Adipocyte (in vitro differentiated cells): ENCODE measurements at regions not wholly inside any gene's neighbourhood (a gene's known extent, or its start where the extent isn't known, plus 50 kb on each side); places are given as distances from the start of the nearest gene placed in this dataset.

Experiments
- DNase-seq: peaks from one replicate; pipeline ENCODE4 v3.0.0-alpha.2; 2015; ENCODE audit warnings: low read depth
- H3K27me3 ChIP-seq: replicated peaks from 2 replicates; pipeline ENCODE4 v1.7.0; 2013; ENCODE audit warnings: mild to moderate bottlenecking, low read length, moderate library complexity; ENCODE audit not compliant: control insufficient read depth, insufficient read depth
- H3K36me3 ChIP-seq: 2 replicates; pipeline ENCODE4 v1.7.0; 2013; ENCODE audit warnings: low read length, mild to moderate bottlenecking, moderate library complexity; ENCODE audit not compliant: control insufficient read depth, insufficient read depth, severe bottlenecking
- H3K4me1 ChIP-seq: 2 replicates; pipeline ENCODE4 v1.7.0; 2013; ENCODE audit warnings: mild to moderate bottlenecking, low read length, moderate library complexity; ENCODE audit not compliant: control insufficient read depth, insufficient read depth
- H3K4me3 ChIP-seq: 2 replicates; pipeline ENCODE4 v1.7.0; 2013; ENCODE audit warnings: mild to moderate bottlenecking, low read length, moderate library complexity
- H3K9ac ChIP-seq: 2 replicates; pipeline ENCODE4 v1.7.0; 2013; ENCODE audit warnings: mild to moderate bottlenecking, low read length, moderate library complexity
- H3K9me3 ChIP-seq: 2 replicates; pipeline ENCODE4 v1.7.0; 2013; ENCODE audit warnings: mild to moderate bottlenecking, low read length, moderate library complexity; ENCODE audit not compliant: control insufficient read depth

DNA sequence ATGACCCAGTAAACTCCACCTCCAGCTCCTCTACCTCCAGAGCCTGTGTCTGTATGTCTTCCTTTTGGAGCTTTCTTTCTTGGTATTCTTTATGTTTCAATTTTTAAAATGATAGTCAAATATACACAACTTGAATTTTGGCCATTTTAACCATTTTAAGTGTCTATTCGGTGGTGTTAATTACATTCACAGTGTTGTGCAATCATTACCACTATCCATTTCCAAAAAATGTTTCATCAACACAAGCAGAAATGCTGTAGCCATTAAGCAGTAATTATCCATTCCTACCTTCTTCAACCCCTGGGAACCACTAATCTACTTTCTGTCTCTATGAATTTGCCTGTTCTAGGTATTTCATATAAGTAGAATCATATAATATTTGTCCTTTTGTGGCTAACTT is 194.5 kb upstream of the TSC22D2 start:
- Histone ChIP-seq H3K9me3 (peaks cover 10% of the 10 kb centered on the region), H3K36me3 (no peaks in the 10 kb centered on the region), H3K9ac (no peak overlapping the region), H3K4me1 (peaks cover 4% of the 10 kb centered on the region), H3K27me3 (no peaks in the 10 kb centered on the region), H3K4me3 (no peak overlapping the region)
- no peak for DNase-seq

DNA sequence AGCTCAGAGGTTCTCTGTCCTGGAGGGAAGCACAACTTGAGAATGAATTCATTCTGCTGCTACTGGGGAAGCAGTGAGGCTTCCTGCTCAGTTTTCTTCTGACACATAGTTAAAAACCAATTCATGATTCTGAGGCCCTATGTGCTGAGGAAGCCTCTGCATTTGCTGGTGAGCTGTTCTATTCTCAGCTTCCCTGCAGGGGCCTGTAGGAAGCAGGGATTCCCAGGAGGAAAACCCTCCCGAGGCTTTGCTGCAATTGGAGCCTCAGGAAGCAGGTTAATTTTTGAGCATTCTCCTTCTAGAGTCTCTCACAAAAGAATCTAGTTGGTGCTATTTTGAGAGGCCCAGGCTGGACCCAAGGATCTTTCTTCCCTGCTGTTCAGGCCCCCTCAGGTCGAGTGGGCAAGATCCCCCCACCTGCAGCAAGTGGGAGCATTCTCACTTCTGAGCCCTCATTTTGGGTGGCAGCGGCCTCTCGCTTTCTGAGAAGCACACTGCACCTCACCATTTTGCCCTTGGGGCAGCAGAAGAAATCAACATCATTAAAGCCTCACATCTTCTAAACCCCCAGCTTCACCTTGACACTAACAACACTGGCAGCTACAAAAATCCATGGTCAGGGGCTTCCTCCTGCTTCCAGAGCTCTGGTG is 197.5 kb upstream of the TSC22D2 start:
- H3K4me1 ChIP-seq = no peaks in the 10 kb centered on the region
- H3K36me3 ChIP-seq = no peaks in the 10 kb centered on the region
- H3K9me3 ChIP-seq = no peaks in the 10 kb centered on the region
- no peak overlapping the region for H3K9ac ChIP-seq
- no peaks in the 10 kb centered on the region for H3K27me3 ChIP-seq
- no peak for DNase-seq
- H3K4me3 ChIP-seq = no peak overlapping the region

DNA sequence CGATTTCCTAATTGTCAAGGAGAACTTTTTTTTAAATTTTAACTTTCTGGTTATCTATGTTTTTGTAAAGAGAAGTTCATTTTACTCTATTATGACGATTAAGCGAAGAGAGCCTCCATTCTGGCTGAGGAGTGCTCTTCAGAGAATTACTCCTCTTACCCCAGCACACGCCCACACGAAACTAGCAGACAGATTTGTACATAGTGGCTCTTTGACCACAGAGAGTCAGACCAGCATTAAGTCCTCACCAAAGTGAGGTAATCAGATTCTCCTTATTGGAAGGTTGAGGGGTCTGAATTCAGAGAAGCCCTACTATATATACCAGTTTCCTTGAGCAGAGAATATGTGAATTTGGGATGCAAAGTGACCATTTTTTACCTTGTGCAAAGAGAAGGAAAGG is 204.8 kb upstream of the TSC22D2 start:
- H3K4me3 ChIP-seq = peak overlapping the region; percentile 18
- H3K4me1 ChIP-seq = peaks cover 16% of the 10 kb centered on the region
- no peaks in the 10 kb centered on the region for H3K36me3 ChIP-seq
- no peak overlapping the region for H3K9ac ChIP-seq
- DNase-seq = no peak
- no peaks in the 10 kb centered on the region for H3K9me3 ChIP-seq
- H3K27me3 ChIP-seq = no peaks in the 10 kb centered on the region

DNA sequence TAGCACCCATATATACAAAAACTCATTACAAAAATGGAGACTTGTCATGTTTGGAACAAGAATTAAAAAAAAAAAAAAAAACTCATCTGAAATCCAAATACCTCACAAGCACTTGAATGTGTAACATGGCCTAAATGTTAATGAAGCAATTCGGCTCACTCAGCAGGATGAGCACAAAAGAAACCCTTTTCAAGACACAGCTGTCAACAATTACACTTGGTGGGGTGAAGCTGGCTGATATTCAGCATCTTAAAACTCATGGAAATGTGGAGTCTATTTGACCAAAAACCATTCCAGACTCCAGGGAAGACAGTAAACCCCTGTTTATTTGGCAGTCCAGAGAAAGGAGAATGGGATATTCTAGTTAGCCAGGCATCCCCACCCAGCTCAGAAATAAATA is 205.4 kb upstream of the TSC22D2 start:
- H3K4me1 ChIP-seq = peaks cover 16% of the 10 kb centered on the region
- H3K9ac ChIP-seq = no peak overlapping the region
- no peak for DNase-seq
- H3K27me3 ChIP-seq = no peaks in the 10 kb centered on the region
- H3K36me3 ChIP-seq = no peaks in the 10 kb centered on the region
- H3K9me3 ChIP-seq = no peaks in the 10 kb centered on the region
- peak overlapping the region; percentile 18 for H3K4me3 ChIP-seq

DNA sequence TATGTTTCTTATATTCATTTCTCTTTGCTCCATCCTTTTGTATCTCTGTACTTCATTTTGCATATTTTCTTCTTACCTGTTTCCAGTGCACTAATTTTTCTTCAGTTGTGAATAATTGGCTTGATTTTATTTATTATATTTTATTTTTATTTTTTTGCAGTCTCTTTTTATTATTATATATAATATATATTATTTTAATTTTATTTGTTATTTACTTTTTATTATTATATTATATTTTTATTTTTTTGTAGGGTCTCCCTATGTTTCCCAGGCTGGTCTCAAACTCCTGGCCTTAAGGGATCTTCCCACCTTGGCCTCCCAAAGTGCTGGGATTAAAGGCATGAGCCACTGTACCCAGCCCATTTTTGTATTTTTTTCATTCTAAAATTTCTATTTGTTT is 213.1 kb upstream of the TSC22D2 start:
- no peak for DNase-seq
- H3K27me3 ChIP-seq = no peaks in the 10 kb centered on the region

GRCh38 chr3:150194513-150194912 is 213.6 kb upstream of the TSC22D2 start:
- Histone ChIP-seq H3K9me3 (peaks cover 4% of the 10 kb centered on the region), H3K36me3 (no peaks in the 10 kb centered on the region), H3K4me1 (no peaks in the 10 kb centered on the region), H3K9ac (no peak overlapping the region), H3K27me3 (no peaks in the 10 kb centered on the region), H3K4me3 (no peak overlapping the region)
- DNase-seq = no peak

More for the DNA sequence above, 213.1 kb upstream of the TSC22D2 start:
- H3K4me1 ChIP-seq = no peaks in the 10 kb centered on the region
- H3K4me3 ChIP-seq = no peak overlapping the region
- H3K9ac ChIP-seq = no peak overlapping the region
- H3K9me3 ChIP-seq = no peaks in the 10 kb centered on the region
- no peaks in the 10 kb centered on the region for H3K36me3 ChIP-seq

DNA sequence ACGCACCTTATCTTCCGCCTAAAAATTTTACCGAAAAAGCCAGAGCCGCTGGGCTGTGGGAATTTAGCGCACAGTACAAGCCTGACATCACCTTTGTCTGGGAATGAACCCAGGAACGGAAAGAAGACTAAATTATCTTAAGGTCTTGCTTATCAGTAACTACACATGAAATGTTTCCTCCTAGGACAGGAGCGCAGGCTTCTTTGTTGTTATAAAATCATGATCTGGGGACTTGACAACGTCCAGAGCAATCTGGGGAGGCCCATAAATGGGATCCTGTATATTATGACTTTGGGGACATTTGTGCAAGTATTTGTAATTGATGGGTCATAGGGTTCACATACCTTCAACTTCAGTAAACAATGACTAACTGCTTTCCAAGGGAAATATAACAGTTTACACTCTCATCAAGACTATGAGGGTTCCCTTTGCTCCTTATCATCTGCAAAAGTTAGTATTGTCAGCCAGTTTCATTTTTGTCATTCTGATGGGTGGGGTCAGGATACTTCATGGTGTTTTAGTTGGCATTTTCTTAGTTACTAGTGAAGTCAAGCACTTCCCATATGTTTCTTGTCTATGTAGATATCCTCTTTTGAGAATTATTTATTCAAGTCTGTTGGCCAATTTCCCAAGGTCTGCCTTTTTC is 213.9 kb upstream of the PFN2 start:
- H3K9ac ChIP-seq = no peak overlapping the region
- DNase-seq = peak; percentile 50
- no peaks in the 10 kb centered on the region for H3K27me3 ChIP-seq
- H3K4me1 ChIP-seq = peaks cover 8% of the 10 kb centered on the region
- peaks cover under 1% of the 10 kb centered on the region for H3K9me3 ChIP-seq
- peak overlapping the region; percentile 87 for H3K4me3 ChIP-seq
- H3K36me3 ChIP-seq = no peaks in the 10 kb centered on the region

DNA sequence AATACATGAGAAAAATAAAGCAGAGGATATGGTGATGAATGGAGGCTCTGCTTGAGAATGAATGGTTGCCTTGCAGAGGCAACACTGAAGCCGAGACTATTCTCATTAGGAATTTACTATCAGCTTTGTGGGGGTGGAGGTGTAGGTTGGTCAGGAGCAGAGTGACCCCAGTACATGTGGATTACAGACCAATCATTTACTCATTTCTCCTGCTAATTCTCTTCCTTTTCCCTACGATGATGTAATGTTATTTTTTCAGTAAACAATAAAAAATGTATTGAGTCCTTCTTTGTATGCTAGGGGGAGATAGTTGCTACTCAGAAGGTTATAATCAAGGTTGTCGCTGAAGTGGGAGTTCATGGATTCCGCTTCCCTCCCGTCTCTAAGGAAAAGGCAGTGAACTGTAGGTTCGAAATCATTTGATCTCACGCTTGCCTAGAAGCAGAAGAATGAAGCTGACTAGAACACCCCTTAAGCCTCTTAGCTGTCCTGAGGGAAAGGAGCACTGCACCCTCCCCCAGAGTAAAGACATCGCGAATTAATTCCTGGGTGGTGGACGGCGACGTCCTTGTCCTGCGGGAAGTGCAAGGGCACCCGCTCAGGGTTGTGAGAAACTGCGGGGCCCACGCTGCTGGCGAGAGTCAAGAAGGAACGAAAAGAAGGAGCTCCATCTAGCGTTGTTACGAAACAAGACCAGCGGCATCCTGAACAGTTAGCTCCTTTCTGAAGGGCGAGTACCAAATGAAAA is 213.2 kb upstream of the PFN2 start:
- Histone ChIP-seq H3K9me3 (no peaks in the 10 kb centered on the region), H3K27me3 (no peaks in the 10 kb centered on the region), H3K9ac (peak overlapping the region; percentile 77), H3K4me1 (peaks cover 8% of the 10 kb centered on the region), H3K36me3 (no peaks in the 10 kb centered on the region), H3K4me3 (peak overlapping the region; percentile 87)
- DNase-seq = peak; percentile 95

DNA sequence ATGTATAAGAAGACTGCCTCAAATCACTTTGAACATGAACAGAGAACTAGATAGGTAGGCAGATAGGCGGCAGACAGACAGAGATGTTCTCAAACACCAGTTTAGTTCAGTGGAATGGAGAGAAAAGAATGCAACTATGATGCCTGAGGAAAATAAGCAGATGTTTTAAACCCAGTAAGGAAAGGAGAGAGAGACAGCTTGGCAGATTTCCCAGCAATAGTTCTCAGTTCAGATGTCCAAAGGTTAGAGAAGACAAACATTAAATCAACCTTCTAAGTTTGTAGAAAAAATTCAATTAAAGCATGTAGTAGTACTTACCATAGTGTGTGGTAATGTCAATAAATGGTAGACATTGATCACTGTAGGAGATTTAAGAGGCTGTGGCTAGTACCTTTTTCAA is 209.6 kb upstream of the PFN2 start:
- H3K27me3 ChIP-seq = no peaks in the 10 kb centered on the region
- no peak overlapping the region for H3K4me3 ChIP-seq
- peaks cover 8% of the 10 kb centered on the region for H3K4me1 ChIP-seq
- no peaks in the 10 kb centered on the region for H3K9me3 ChIP-seq
- peak; percentile 84 for DNase-seq
- no peak overlapping the region for H3K9ac ChIP-seq
- no peaks in the 10 kb centered on the region for H3K36me3 ChIP-seq

- no peaks in the 10 kb centered on the region for H3K36me3 ChIP-seq
- H3K4me1 ChIP-seq = peaks cover 5% of the 10 kb centered on the region
- H3K4me3 ChIP-seq = no peak overlapping the region
- no peaks in the 10 kb centered on the region for H3K9me3 ChIP-seq
- DNase-seq = no peak
- H3K27me3 ChIP-seq = no peaks in the 10 kb centered on the region
- no peak overlapping the region for H3K9ac ChIP-seq
Observed at GRCh38 chr3:150179330-150179729, 208.6 kb upstream of the PFN2 start.

GRCh38 chr3:150177673-150178381 is 207.1 kb upstream of the PFN2 start:
- Histone ChIP-seq H3K4me3 (no peak overlapping the region), H3K27me3 (no peaks in the 10 kb centered on the region), H3K9me3 (no peaks in the 10 kb centered on the region), H3K4me1 (peaks cover 4% of the 10 kb centered on the region), H3K36me3 (no peaks in the 10 kb centered on the region), H3K9ac (no peak overlapping the region)
- peak; percentile 32 for DNase-seq
